H1 (cell line): ENCODE measurements at regions not wholly inside any gene's neighbourhood (a gene's known extent, or its start where the extent isn't known, plus 50 kb on each side); places are given as distances from the start of the nearest gene placed in this dataset.

Experiments
- CEBPB ChIP-seq: IDR thresholded peaks from 2 replicates; pipeline ENCODE4 v1.6.1; 2012; ENCODE audit warnings: low read depth, low read length
- HDAC2 ChIP-seq, 2 experiments: fragments of 300-600 bp in 1 of 2; sonication (generic) in 1 of 2; IDR thresholded peaks; 2 replicates each; pipeline ENCODE4 v1.6.1; 2011 to 2012; ENCODE audit warnings: low read depth in 2 of 2, low read length in 2 of 2, mild to moderate bottlenecking in 2 of 2, moderate library complexity in 2 of 2, borderline replicate concordance in 1 of 2, inconsistent platforms in 1 of 2
- POU5F1 ChIP-seq: IDR thresholded peaks from 2 replicates; pipeline ENCODE4 v1.6.1; 2011; ENCODE audit warnings: low read depth, mild to moderate bottlenecking, low read length, moderate library complexity

DNA sequence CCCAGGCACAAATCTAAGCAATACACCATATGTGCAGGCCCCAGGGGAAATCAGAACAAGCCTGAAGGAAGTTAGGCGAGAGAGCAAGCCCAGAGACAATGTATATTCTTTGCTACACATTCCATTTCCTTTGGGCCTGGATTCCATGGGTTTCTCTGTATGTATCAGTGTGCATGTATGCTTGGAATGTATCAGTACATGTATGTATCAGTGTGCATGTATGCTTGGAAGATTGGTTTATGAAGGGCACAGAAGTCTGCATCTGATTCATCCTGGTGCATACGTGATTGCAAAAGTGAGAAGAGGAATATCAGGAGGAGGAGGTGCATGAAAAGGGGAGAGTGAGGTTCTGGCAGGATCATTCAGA lies 232.6 kb upstream of the ANKRD55 start (continued):
- TF ChIP-seq POU5F1 (no peak), HDAC2 (IDR thresholded peaks at IDR 0.05; ENCODE audit: borderline replicate concordance in 1 of 2, low read depth in 2 of 2, low read length in 2 of 2) (no peak), CEBPB (no peak)
